ENCODE measurements at regions not wholly inside any gene's neighbourhood (a gene's known extent, or its start where the extent isn't known, plus 50 kb on each side); places are given as distances from the start of the nearest gene placed in this dataset.

DNA sequence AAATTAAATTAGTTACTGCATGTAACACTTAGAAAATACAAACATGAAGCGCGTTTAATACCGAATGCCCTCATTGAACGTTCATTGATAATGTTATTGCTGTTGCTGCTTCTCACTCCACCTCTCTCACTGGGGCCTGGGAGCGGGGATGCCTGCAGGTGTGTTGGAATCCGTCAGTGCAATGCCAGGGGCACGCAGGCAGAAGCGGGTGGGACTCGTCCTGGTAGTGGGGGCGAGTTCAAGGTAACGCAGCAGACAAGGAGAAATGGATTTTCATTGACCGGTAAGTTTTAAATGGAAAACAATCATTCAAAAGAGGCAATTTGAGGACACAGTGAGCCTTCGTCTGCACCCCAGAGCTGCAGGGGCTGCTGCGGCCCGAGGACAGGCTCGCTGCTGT is 71.2 kb upstream of the AFDN start:
- DNase-seq (ENCODE audit: low read depth, low spot score), result no peak

GRCh38 chr6:167756597-167756996 is 70.1 kb upstream of the AFDN start:
- no peak for DNase-seq (ENCODE audit: low read depth, low spot score)

- no peak for DNase-seq (ENCODE audit: low read depth, low spot score)
Observed at GRCh38 chr6:167757249-167757648, 69.5 kb upstream of the AFDN start.

- no peak for DNase-seq (ENCODE audit: low read depth, low spot score)
Observed at GRCh38 chr6:167757821-167758220, 68.9 kb upstream of the AFDN start.

- DNase-seq (ENCODE audit: low read depth, low spot score), result no peak
Observed at GRCh38 chr6:167758309-167759023, 68.2 kb upstream of the AFDN start.

GRCh38 chr6:167759206-167759605 is 67.5 kb upstream of the AFDN start:
- no peak for DNase-seq (ENCODE audit: low read depth, low spot score)

DNA sequence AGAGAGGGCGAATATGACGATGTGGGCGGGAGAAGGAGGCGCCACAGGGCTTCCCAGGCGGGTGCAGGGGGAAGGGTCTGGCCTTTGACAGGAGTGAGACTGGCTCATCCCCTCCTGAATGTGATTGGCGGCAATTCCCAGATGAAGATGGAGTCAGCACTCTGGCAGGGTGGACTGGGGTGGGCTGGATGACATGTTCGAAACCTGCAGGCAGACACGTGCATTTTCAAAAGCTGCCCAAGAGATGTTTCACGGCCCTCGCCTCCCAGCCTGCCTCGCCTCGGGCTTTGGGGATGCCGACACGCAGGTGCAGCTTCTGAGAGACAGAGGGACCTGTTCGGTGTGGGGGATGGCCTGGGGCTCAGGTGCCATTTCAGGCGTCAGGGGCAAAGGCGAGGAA is 66.8 kb upstream of the AFDN start:
- no peak for DNase-seq (ENCODE audit: low read depth, low spot score)

DNA sequence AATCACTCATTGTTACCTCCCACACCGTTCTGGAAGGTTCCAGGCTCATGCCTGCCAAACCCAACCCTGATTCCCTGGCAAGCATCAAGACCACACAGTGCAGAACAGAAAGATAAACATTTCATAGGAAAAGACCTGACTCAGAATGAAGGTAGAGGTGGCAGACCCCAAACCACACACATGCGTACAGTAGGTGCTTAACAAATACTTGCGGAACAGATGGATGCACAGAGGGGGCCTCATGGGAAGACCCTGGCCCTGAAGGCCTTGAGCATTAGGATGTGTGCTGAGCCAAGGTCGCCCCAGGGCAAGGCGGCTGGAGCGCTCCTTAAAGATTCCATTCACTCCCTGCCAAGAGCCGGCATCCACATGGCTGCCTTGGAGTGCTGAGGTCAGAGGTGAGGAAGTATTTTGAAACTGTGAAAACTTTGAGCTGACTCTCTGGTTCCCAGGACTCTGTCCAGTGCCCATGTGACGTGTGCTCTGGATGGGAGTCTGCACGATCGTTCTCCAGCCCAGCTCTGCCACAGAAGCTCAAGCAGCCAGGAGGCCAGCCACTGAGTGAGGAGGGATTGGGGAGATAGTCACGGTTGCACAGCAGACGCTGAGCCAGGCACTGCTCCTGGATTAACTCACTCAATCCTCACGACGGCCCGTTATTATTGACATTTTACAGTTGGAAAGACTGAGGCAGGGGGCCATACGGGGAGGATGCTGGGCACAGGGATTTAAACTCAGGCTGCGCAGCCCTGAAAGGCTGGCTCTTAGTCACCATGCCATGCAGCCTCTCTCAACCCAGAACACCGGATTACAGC is 65.5 kb upstream of the AFDN start:
- no peak for DNase-seq (ENCODE audit: low read depth, low spot score)

GRCh38 chr6:167761794-167762258 is 64.9 kb upstream of the AFDN start:
- no peak for DNase-seq (ENCODE audit: low read depth, low spot score)

- DNase-seq (ENCODE audit: low read depth, low spot score), result no peak
Observed at GRCh38 chr6:167762259-167762962, 64.3 kb upstream of the AFDN start.

- DNase-seq (ENCODE audit: low read depth, low spot score), result no peak
Observed at GRCh38 chr6:167763056-167763944, 63.4 kb upstream of the AFDN start.

- DNase-seq (ENCODE audit: low read depth, low spot score), result no peak
Observed at GRCh38 chr6:167764215-167764614, 62.5 kb upstream of the AFDN start.

GRCh38 chr6:167764713-167765479 is 61.8 kb upstream of the AFDN start:
- DNase-seq (ENCODE audit: low read depth, low spot score), result no peak

- no peak for DNase-seq (ENCODE audit: low read depth, low spot score)
Observed at GRCh38 chr6:167766986-167767714, 59.6 kb upstream of the AFDN start.

- no peak for DNase-seq (ENCODE audit: low read depth, low spot score)
Observed at GRCh38 chr6:167767715-167768107, 59.0 kb upstream of the AFDN start.

DNA sequence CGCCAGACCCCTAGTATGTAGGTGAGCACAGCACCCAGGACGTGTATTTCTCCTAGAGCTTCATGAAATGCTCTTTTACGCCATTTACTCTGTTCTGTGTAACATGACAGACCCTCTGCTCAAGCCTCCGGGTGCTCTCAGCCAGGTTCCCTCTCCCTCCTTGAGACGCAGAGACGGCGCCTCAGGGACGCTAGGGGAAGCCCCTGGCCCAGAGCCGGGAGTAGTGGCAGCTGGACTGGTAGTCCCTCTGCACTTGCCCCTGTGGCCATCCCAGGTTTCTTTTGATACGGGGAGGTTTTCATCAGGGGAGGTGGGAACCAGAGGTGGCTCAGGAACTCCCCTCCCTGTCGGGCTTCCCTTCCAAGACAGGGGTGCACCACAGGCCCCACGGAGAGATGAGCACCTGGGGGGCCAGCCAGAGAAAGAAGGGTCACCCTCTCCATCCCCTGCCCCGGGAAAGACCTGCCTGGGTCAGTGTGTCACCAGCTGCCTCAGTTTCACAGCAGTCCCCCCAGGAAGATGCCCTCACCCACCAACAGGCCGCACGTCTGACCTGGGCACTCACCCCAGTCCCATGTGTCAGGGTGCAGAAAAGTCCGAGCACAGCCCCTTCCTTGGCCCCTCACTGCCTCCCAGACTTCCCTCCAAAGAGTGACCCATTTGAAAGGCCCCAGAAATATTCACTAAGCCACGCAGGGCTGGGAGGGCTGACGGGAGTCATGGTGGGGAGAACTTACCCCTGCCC is 58.1 kb upstream of the AFDN start:
- DNase-seq (ENCODE audit: low read depth, low spot score), result no peak

GRCh38 chr6:167769408-167770190 is 57.1 kb upstream of the AFDN start:
- DNase-seq (ENCODE audit: low read depth, low spot score), result no peak

DNA sequence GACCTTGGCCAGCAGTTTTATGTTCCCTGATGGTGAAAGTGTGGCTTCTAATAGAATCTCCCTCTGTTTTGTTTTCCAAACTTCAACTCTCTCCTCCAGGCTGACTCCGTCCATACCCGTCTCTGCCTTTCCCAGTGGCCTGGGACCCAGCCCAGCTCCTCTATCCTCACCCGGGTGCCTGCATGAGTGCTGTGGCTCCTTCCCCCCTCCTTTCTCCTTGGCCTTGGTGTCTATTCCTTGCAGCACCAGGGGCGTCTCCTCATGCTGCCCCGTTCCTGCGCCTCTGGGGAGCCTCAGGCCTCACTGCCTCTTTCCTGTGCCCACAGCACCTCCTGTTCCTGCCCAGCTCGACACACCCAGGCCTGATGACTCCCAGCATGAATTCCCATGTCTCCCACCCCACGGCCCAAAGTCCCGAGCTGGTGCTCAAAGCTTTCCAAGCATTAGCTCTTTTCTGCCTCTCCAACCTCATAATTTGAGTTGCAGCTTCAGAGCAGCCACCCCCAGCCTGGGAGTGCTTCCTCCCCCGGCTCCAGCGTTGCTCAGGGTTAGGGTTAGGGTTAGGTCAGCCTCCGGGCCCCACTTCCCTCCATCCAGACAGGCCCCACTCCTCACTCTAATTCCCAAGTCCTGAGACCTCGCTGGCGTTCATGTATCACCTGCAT is 56.3 kb upstream of the AFDN start:
- DNase-seq (ENCODE audit: low read depth, low spot score), result no peak
